ENCODE measurements at regions not wholly inside any gene's neighbourhood (a gene's known extent, or its start where the extent isn't known, plus 50 kb on each side); places are given as distances from the start of the nearest gene placed in this dataset.

DNA sequence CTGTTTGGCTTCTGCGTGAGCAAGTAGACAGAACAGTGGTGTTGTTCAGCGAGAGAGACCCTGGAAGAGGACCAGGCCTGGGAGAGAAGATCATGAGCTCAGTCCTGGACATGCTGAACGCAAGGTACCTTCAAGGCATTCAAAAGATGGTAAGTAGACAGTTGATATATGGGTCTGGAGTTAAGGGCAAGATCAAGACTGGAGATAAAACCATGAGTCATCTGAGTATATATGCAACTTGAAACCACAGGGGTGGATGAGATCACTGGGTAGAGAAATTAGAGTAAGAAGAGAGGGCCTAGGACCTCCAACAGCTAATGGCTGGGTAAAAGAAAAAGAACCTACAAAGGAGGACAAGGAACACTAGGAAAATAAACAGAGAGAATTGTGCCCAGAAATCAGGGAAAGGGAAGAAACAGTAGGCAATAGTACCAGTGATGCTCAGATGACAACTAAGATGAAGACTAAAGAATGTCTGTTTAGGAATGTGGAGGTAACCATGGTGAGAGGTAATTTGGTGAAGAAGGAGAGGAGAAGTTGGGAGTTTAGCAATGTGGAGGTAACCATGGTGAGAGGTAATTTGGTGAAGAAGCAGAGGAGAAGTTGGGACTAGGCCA, 343.2 kb upstream of the ADAMTS9 start:
- ChIA-PET CTCF (no interaction called here), POLR2A (no interaction called here)
- BruUV-seq (replicated peaks) = no TSS peak

More for the DNA sequence above, 343.2 kb upstream of the ADAMTS9 start:
- Histone ChIP-seq H3K9me2 (ENCODE audit: insufficient read depth) (no peaks in the 10 kb centered on the region), H3K4me2 (ENCODE audit: low read length) (no peak overlapping the region), H2AFZ (ENCODE audit: low read depth, low read length, poor library complexity, severe bottlenecking) (no peak overlapping the region), H3K9ac (ENCODE audit: low read length) (no peak overlapping the region), H3K27ac (ENCODE audit: low read depth, low read length) (no peak overlapping the region), H3K4me1 (ENCODE audit: control insufficient read depth in 1 of 2, insufficient read depth in 2 of 2, low read length in 2 of 2) (no peaks in the 10 kb centered on the region), H3K4me3 (replicated peaks in 1 of 2; ENCODE audit: low read depth in 1 of 2, low read length in 2 of 2) (no peak overlapping the region), H3K79me2 (ENCODE audit: insufficient read depth, low read length) (no peaks in the 10 kb centered on the region), H3K27me3 (ENCODE audit: insufficient read depth, low read length) (no peaks in the 10 kb centered on the region), H4K20me1 (ENCODE audit: insufficient read depth) (no peaks in the 10 kb centered on the region), H3K36me3 (ENCODE audit: control insufficient read depth in 1 of 2, insufficient read depth in 2 of 2, low read length in 2 of 2) (no peaks in the 10 kb centered on the region), H3K9me3 (ENCODE audit: control insufficient read depth in 1 of 2, insufficient read depth in 1 of 2, low read depth in 1 of 2, low read length in 2 of 2) (no peaks in the 10 kb centered on the region)
- intact Hi-C loops (cut with micrococcal nuclease) = no loop called here
- TF ChIP-seq ZBTB33 (IDR thresholded peaks at IDR 0.05; ENCODE audit: extremely low read depth, insufficient replicate concordance, low read length) (no peak), ATF3 (IDR thresholded peaks at IDR 0.05) (no peak), FOSL1 (IDR thresholded peaks at IDR 0.05; ENCODE audit: low read depth) (no peak), EZH2 (IDR thresholded peaks at IDR 0.05) (no peak), SP1 (IDR thresholded peaks at IDR 0.05; ENCODE audit: low read depth) (no peak), EGR1 (IDR thresholded peaks at IDR 0.05; ENCODE audit: low read depth) (no peak), POLR2A (IDR thresholded peaks at IDR 0.05; ENCODE audit: borderline replicate concordance, extremely low read depth, insufficient read depth, insufficient read length) (no peak), RAD21 (IDR thresholded peaks at IDR 0.05; ENCODE audit: low read depth) (no peak), CTCF (IDR thresholded peaks at IDR 0.05 in 2 of 3, conservative IDR thresholded peaks at IDR 0.05 in 1 of 3; ENCODE audit: borderline replicate concordance in 1 of 3, insufficient read depth in 1 of 3, low read depth in 2 of 3, low read length in 2 of 3) (no peak), REST (IDR thresholded peaks at IDR 0.05; ENCODE audit: low read depth) (no peak), POLR2AphosphoS5 (IDR thresholded peaks at IDR 0.05; ENCODE audit: low read depth, low read length) (no peak), YY1 (IDR thresholded peaks at IDR 0.05; ENCODE audit: extremely low read depth, insufficient replicate concordance, low read depth, low read length) (no peak), SIN3A (IDR thresholded peaks at IDR 0.05; ENCODE audit: low read depth) (no peak), TCF7L2 (IDR thresholded peaks at IDR 0.05; ENCODE audit: borderline replicate concordance, extremely low read depth, insufficient read depth, insufficient read length) (no peak), CEBPB (IDR thresholded peaks at IDR 0.05; ENCODE audit: low read depth) (no peak), SRF (IDR thresholded peaks at IDR 0.05; ENCODE audit: low read depth) (no peak), JUND (IDR thresholded peaks at IDR 0.05) (no peak)
- TF ChIP-seq, protein P1, sequence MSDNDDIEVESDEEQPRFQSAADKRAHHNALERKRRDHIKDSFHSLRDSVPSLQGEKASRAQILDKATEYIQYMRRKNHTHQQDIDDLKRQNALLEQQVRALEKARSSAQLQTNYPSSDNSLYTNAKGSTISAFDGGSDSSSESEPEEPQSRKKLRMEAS (IDR thresholded peaks at IDR 0.05) = no peak
- DNase-seq (ENCODE audit: low read depth, low spot score) = no peak
- RAD21 ChIA-PET (ENCODE audit: low non-redundant PET in 1 of 2, low total read pairs in 2 of 2, uncharacterized antibody in 2 of 2, unreplicated experiment in 2 of 2) = no interaction called here
- ATAC-seq = no peak
